HG03135 (cell line): ENCODE measurements at regions not wholly inside any gene's neighbourhood (a gene's known extent, or its start where the extent isn't known, plus 50 kb on each side); places are given as distances from the start of the nearest gene placed in this dataset.
"Not testable (repeated sequence)": the region's sequence is repeated elsewhere in the genome, so short reads cannot be mapped to it uniquely, and the experiment has no call there.

Source experiments
- ATAC-seq: cut with Tn5 transposase; IDR thresholded peaks from one replicate; pipeline ENCODE4 v1.9.1; 2021; ENCODE audit warnings: mild to moderate bottlenecking, moderate library complexity; ENCODE audit not compliant: unreplicated experiment

DNA sequence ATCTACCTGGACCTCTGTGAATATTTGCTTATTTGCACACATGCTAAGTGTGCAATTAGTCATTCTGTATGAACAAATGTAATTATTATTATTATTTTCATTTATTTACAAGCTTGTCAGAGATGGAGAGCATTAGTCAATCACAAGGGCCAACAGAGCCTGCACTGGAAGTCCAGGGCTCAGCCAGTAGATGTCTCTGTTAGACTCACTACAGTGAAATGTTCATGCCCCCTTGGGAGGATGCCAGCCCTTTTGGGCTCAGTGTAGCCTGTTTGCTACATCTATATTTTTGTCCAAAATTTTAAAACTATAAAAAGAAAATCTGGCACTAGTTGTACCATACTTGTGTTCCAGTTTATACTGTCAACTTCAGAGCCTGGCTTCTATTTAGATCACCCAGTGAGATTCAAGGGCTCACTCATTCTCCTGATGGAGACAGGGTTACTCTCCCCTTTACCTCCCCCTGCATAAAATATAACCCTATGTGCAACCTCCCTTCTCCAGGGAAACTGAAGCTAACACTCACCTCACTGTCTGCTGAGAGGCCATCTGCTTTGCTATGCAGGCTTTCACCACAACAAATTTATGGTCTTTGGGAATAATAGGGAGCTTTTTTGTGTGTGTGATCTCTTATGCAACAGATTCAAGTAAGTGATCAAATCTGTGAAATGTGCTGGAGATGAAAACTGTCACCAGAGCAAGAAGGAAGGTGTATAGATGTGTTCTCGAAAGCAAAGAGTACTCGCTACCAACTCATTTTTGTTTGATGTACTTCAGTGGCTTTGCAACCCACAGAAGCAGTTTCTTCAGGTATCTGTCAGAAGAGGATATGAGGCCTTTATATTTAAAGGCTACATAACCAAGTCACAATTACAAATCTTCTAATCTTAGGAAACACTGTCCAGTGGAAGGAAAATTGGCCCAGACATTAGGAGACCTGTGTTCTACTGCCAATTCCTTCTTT, 99.9 kb upstream of the TLE4 start:
- ATAC-seq = no peak

DNA sequence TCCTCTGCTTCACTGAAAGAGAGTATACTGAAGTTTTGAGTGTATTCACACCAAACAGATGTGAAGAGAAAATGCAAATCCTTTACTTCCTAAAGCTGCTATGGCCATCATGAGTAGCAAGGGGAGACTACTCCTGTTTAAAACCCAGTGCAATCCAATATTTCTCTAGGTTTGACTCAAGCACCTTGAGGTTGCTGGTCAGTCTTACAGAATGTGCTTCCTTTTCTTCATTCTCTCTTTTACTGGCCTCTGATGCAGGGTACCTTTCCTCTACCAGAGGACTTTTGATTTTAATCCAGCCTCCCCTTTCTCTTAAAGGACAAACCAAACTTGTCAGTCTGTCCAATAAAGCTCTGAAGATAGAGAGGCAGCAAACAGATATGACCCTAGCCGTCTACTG, 98.1 kb upstream of the TLE4 start:
- ATAC-seq = no peak

DNA sequence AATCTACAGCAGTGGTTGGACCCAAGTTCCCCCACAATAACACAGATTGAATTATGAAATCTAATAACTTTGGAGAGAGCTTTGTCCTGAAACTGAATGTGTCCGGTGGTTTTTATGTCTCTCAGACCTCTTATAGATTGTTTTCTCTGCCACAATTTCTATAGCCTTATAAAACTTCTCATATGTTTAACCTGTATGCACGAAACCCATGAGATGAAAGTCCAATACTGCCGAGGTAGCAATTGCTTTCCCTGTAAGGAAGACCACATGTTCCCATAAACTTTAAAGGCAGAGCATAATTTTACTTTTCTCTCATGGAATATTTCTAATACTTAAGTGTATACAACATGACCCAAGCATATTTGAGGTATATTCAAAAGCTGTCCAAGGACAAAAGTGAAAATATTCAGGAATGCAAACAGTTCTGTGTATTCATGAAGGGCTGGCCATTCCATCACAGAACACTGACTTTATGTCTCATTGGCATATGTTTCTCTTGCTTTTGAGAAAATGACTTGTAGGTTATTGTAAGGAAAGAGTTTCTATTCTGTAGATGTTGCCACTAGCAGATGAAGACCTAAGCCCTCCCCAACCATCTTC, 94.4 kb upstream of the TLE4 start:
- no peak for ATAC-seq

DNA sequence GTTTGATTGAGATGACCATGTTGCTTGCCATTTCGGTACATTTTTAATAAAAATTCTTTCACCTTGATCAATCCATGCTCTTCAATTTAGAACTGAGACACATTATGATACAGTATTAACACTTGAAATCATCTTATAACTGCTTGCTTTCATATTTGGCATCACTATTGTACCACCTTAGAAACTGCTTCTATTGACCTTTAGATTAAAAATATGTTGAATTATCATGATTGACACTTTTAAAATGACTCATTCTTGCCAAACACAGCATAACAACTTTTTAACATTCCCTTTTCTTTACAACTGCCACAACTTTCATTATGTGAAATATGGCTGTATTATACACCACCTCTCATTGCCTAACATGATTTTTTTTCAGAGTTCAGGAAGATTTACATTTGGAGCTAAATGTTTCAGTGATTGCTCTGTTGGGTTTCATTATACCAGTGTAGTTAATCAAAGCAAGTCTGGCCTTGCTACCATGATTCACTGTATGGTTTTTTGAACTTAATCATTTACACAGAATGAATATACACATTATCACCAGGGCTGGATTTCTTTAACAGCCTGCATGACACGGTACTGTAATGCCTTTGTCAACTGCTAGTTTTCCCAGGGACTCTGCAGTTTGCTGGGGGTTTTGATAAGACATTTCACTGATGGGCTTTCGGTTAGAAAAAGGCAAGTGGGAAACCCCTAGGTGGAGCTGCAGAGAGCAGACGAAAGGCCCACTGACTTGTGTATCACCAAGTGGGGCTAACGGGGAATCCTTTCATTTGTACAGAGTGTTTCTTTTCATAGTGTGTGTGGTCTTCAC, 93.6 kb upstream of the TLE4 start:
- ATAC-seq = no peak

DNA sequence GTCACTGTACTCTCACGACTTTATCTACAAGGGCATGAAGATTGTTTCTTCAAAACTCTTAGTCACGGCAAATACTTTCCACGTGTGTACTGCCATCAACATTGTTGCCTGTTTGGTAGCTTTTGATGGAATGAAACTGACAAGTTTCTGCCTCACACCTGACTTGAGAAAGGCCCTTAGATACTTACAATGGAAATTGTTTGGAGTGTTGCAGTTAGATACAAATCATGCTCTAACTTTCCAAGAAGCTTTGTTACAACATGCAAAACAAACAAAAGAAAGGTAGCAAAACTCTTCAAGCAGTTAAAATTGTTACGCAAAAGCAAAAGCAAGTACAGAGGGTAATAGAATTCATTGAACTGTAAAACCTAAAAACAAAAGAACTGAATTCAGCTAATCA, 91.1 kb upstream of the TLE4 start:
- ATAC-seq = no peak

DNA sequence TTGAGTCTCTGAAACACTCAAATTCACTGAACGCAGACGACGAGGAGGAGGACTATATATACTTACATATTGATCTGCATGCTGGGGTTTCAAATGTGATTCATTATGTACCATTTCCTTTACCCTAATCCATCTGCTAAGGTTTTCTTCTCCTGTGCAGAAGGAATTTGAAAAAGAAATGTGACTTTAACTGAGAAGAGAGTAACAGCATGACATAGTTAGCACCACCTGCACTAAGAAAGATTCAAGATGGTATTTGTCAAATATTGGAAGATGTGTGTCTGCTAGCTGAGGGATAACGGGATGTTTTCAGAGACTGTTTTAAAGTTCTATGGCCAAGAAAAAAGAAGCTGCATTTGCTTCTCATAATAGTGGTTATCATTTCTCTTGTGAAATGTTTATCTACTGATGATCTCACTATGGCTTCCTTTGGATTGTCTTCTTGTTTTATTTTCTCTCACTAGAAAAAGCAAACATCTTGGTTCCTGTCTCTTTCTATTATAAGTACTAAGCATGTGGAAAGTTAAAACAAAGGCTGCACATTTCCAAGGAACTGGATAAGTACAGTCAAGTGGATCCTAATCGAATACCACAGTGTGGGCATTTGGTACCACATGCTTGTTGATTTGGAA, 89.8 kb upstream of the TLE4 start:
- ATAC-seq = no peak

DNA sequence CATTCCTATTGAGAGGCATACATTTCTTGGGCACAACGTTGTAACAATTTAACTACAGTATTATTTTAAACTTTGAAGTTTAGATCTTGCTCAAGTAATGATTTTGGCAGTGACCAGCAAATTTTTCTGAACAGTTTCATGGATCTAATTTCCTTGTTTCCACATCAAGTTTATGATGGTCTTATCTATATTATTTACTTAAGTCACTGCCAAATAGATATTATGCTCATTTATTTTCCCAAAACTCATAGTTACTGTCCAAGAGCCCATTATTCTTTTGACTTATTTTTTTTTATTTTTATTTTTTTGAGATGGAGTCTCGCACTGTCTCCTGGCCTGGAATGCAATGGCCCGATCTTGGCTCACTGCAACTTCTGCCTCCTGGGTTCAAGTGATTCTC, 86.5 kb upstream of the TLE4 start:
- no peak for ATAC-seq

DNA sequence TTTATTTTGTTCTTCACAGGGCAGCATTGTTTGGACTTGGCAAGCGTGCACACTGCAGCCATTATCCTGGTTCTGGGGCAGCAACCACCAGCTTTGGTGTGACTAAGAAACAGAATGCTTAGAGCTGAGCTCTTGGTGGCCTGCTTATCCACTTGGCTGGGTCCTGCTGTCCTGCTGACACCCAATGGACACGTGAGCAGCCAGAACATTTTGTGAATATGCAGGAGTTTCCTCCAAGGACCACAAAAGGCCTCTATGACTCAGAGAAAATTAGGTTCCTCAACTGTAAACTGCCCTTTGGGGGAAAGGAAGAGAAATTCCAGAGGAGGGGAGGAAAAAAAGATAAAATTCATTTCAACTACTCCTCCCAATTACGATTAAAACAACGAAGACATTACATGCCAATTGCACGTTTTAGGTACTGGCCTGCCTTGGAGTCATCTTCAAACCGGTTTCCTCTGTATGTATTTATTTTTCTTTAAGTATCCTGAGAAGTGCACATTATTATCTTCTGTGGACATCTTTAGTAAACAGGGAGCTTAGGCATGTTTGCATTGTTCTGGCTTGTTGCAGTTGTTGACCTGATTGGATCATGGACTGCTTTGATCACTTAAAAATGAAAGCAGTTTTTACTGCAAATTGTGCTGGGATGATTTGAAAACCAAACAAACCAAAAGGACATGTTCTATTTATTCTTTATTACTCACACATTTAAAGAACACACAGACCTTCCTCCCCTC, 82.3 kb upstream of the TLE4 start:
- ATAC-seq = no peak

DNA sequence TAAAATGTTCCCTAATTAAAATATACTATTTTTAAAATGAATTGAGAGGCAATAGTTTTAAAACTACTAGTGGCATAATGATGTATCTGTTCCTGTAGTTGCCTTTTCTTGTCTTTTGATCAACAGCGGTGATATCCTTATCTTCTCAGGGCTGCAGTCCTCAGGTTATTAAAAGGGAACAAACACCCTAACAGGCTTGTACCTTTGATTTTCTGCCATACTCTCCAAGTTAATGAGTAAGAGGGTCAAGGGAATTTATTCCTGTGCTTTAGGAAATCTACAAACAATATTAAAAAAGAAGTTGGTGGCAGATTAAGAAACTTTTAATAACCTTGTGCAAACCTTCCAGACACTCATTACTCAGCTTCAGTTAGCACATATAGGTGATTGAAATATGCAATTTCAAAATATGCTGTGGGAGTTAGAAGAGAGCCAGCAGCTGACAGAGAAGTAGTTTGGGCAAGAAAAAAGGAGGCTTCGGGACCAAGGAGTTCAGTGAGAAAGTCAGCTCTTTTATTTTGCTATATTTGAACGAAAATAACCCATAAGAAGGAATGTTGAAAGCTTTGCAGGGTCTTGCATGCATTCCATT, 81.0 kb upstream of the TLE4 start:
- no peak for ATAC-seq

DNA sequence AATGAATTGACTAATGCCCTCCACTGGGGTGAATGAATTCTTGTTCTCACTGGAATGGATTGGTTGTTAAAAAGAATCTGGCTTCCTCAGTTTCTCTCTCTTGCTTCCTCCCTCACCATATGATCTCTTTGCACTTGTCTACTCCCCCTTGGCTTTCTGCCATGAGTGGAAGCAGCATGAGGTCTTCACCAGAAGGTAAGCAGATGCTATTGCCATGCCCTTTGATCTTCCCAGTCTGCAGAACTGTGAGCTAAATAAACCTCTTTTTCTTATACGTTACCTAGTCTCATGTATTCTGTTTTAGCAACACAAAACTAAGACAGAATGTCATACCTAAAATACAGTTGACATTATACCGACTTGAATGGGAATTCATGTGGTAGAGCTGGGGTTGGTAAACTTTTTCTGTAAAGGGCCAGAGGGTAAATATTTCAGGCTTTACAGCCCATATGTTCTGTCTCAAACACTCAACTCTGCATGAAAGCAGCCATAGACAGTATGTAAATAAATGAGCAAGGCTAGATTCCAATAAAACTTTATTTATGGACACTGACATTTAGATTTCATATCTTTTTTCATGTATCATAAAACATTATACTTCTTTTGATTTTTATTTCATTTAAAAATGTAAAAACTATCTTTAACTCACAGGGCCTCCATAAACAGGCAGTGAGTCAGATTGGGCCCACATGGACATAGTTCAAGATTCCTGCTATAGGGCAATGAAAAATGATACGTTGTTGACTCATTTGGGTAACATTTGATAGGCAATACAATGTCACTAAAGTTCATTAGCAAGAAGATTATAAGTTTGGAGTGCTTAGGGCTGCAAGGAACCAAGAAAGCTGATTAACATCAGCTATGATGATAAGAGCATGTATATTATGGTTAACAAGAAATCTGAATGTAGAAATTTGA, 79.4 kb upstream of the TLE4 start:
- ATAC-seq = no peak

DNA sequence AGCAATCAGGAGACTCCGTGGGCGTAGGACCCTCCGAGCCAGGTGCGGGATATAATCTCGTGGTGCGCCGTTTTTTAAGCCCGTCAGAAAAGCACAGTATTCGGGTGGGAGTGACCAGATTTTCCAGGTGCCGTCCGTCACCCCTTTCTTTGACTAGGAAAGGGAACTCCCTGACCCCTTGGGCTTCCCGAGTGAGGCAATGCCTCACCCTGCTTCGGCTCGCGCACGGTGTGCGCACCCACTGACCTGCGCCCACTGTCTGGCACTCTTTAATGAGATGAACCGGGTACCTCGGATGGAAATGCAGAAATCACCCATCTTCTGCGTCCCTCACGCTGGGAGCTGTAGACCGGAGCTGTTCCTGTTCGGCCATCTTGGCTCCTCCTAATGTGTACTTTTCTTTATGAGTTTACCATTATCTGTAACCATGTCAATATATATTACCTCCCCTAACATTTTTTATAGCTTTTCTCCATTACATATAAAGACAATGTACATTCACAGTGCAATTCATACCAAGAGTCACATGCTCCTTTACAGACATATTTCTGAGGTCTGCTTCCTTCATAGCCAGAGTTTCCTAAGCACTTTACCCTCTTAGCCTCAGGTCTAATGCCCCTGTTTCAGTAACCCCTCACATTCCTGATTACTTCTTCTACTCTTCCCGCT, 71.4 kb upstream of the TLE4 start:
- ATAC-seq = not testable (repeated sequence)

DNA sequence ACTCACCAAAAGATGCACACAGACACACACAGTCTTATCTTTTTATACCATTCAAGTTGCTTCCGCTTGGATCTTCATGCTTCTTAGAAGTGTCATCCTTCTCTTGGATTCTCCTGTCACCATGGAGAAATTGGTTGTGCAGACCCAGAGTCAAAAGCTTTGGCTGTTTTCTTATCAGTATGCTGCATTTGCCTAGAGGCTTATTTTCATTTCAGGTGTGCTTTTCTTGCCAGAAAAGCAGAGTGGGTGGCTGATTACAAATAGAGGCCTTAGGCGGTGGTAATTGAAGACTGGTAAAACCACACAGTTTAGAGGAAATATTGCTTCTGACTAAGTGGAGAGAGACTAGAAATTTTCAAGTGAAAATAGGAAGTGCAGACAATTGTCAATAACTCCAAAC, 70.2 kb upstream of the TLE4 start:
- ATAC-seq = no peak

DNA sequence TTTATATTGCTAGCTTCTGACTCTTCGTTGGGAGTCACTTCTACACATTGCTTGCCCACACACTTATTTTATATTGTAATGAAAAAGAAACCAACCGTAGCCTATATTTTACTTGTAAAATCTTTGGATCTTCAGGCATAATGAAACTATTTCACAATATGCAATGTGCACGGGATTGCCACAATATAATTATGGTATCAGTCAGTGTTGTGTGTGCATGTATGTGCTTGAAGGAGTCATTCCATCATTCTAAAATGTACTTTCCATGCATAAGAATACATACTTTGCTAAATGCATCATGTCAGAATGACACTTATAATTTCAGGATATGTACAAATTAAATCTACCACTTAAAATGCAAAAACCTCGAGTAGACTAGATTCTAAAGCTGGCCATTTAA, 64.0 kb upstream of the TLE4 start:
- no peak for ATAC-seq

DNA sequence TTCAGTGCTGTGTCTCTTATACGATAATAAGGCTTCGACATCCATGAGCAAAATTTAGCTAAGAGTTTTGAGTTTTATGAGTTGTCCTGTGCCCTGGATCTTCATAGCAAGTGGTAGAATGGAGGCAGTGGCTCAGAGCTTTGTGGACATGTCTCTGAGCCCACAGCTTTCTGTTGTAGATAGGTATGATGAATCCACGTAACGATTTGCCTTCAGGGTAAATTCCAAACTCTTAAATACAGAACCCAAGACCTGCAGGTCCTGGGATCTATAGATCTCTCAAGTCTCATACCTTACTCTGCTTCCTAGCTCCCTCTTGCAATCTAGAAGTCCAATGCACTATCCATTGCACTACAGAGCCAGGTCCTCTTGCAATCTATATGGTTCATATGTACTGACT, 59.5 kb upstream of the TLE4 start:
- no peak for ATAC-seq
